Central memory CD4-positive, alpha-beta T cell (primary cell): ENCODE measurements at regions not wholly inside any gene's neighbourhood (a gene's known extent, or its start where the extent isn't known, plus 50 kb on each side); places are given as distances from the start of the nearest gene placed in this dataset.

Experiments
- DNase-seq: peaks from one replicate; pipeline ENCODE4 v3.0.0; 2022

DNA sequence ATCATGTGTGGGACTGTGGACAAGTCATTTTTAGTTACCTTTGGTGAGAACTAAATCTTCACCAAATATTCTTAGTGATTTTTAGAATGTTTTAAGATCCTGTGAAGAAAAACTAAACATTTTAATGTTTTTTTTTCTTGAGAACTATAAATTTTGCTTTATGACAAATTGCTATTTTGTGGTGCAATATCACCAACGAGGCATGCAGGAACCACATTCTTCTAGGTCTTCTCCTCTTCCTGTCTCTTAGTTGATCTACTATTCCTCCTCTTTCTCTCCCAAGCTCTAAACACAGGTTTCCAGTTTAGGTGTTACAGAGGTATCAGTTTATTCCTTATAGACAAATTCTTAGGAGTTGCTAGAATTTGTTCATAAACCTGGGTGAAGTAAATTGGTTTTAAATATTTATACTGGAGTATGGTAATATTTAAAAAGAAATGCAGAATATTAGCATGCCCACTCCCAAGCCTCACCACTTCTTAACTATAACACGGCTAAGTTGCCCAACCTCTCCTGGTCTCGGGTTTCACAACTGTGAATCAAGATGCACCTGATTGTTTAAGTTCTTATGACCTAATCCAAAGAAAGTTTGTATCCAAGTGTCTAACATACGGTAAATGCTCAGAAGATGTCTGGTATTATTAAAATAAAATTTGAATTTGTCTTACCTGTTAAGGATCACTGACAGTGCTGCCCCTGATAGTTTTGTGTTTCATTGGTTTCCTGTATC lies 56.5 kb upstream of the CLNK start:
- DNase-seq = no peak

DNA sequence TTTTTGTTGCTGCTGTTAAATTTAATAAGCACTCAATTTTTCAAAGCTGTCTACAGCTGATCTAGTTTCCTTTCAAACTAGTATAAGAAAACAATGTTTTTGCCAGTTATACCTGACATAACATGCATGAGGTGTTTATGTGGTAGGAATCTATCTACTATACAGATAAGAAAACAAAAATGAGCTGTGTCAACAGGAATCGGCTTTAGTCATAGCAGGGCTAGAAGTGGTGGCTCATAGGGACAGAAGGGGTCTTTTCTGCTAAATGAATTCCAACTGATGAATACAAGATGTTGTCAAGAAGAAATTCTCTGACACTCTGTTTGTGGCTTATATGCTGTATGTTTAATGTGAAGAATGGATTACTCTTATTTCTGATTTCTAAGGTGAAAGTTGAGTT lies 55.7 kb upstream of the CLNK start:
- no peak for DNase-seq

DNA sequence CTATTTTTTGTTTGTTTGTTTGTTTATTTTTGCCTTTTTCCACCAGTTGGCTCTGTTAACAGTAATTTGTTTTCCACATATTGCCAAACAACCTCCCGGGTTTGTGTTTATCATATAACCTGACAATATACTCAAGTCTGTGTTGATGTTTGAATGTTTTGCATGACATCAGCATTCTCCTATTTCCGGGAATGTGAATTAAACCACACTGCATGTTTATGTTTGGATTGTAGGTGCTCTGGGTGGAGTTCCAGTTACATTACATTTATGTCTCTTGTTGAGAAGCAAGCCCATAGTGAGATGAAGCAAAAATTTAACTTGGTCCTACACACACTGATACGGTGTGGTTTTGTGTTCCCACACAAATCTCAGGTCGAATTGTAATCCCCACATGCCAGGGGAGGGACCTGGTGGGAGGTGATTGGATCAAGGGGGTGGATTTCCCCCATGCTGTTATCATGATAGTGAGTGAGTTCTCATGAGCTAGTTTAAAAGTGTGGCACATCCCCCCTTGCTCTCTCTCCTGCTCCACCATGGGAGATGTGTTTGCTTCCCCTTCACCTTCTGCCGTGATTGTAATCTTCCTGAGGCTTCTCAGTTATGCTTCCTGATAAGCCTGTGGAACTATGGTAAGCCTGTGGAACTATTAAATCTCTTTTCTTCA lies 54.4 kb upstream of the CLNK start:
- DNase-seq = no peak

DNA sequence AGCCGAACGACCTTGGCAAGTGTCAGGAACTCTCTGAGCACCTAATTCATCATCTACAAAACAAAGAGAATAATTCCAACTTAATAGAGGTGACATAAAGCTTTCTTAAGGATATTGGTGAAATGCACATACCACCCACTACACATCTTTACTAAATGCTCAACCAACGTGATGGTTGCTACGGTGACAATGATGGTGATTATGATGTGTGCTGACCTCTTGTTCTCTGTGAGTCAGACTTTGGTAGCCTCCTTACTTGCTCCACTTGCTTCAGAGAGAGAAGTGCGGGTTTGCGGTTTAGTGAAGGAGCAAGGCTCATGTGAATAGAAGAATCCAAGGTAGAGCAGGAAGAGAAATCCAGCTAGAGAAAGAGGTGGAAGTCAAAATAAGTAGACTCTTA lies 52.8 kb upstream of the CLNK start:
- no peak for DNase-seq

DNA sequence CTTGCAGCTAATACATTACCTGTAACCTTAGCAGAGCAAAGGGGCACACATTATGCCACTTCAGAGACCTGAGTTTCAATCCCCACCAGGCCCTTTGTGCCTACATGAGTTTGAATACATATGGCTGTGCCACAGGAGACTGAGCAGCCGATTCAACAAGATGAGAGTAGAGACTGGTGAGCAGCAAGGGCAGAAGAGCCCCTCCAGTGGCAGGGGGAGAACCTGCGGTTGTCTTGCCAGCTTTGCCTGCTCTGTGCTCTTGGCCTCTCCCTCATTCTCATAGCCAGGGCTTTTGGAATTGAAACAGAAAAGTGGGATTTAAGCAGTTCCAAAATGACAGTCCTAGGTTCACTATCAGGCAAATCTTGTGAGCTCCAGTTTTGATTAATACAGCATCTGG lies 52.3 kb upstream of the CLNK start:
- no peak for DNase-seq

DNA sequence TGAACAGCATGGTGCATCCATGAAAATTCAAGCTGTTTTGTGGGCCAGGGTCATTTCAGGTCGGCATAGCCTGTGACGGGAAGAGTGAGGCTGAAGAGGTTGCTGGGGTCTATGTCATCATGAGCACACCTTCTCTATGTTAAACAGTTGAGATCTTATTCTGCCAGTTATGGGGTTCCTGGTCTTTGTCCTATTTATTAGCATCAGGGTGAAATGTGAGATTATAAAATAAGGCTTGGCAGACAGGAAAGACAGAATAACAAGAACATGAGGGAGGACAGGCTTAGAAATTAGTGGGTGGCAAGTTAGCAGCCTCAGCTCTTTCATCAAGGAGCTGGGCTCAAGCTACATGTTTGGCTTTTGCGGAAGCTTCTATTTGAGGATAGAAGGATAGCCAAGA lies 51.7 kb upstream of the CLNK start:
- no peak for DNase-seq

DNA sequence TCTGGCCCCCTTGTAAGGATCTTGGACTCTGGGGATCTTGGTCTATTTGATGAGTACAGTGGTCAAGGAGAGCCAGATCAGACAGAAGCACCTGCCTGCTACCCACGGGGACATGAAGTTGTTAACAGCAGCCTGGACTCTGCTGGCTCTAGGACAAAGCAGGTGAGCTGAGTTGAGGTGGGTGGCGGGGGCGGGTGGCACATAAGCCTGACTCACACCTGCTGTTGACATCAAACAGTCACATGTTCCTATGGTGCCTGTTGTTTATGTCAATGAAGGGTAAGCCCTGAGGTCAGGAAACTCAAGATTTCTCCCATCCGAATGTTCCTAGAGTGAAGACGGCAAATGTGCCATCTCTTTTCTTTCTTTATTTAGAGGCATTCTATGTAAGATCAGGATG lies 50.1 kb upstream of the CLNK start:
- no peak for DNase-seq
